SK-N-SH treated with all-trans-retinoic acid at 6 μM for 48 hours (cell line): ENCODE measurements at regions not wholly inside any gene's neighbourhood (a gene's known extent, or its start where the extent isn't known, plus 50 kb on each side); places are given as distances from the start of the nearest gene placed in this dataset.

Source experiments
- ATAC-seq: fragments of 200-7000 bp; cut with Tn5 transposase; 3 replicates; pipeline ENCODE4 v1.9.1; 2020; ENCODE audit warnings: mild to moderate bottlenecking, moderate library complexity
- ARNTL ChIP-seq: fragments of 450-650 bp; formaldehyde crosslinking; IDR thresholded peaks from 2 replicates; pipeline ENCODE4 v1.5.0; 2020; ENCODE audit warnings: low read depth, mild to moderate bottlenecking, moderate library complexity, borderline replicate concordance
- BACH2 ChIP-seq: fragments of 250-450 bp; sonication (Bioruptor Pico); IDR thresholded peaks from 2 replicates; pipeline ENCODE4 v1.9.0; 2021; ENCODE audit warnings: mild to moderate bottlenecking, borderline replicate concordance
- CSDC2 ChIP-seq: fragments of 250-450 bp; sonication (Bioruptor Pico); IDR thresholded peaks from 2 replicates; pipeline ENCODE4 v1.5.0; 2020; ENCODE audit warnings: mild to moderate bottlenecking, moderate library complexity
- ESRRG ChIP-seq: fragments of 250-450 bp; sonication (Bioruptor Pico); IDR thresholded peaks from 2 replicates; pipeline ENCODE4 v1.6.1; 2021; ENCODE audit warnings: mild to moderate bottlenecking
- GLIS3 ChIP-seq: fragments of 250-450 bp; sonication (Bioruptor Pico); IDR thresholded peaks from 2 replicates; pipeline ENCODE4 v1.5.0; 2020; ENCODE audit warnings: mild to moderate bottlenecking, moderate library complexity
- ISL1 ChIP-seq: fragments of 250-450 bp; sonication (Bioruptor Pico); IDR thresholded peaks from 2 replicates; pipeline ENCODE4 v2.1.2; 2022; ENCODE audit warnings: mild to moderate bottlenecking, moderate library complexity
- OSR1 ChIP-seq: fragments of 250-450 bp; sonication (Bioruptor Pico); IDR thresholded peaks from 2 replicates; pipeline ENCODE4 v1.8.0; 2022; ENCODE audit warnings: moderate library complexity, mild to moderate bottlenecking, inconsistent platforms
- RARB ChIP-seq: fragments of 250-450 bp; sonication (Bioruptor Pico); IDR thresholded peaks from 2 replicates; pipeline ENCODE4 v1.8.0; 2021; ENCODE audit warnings: mild to moderate bottlenecking, moderate library complexity
- SNAI2 ChIP-seq: fragments of 250-450 bp; sonication (Bioruptor Pico); IDR thresholded peaks from 2 replicates; pipeline ENCODE4 v1.5.0; 2020; ENCODE audit warnings: mild to moderate bottlenecking, moderate library complexity
- TCF4 ChIP-seq: fragments of 250-450 bp; sonication (Bioruptor Pico); IDR thresholded peaks from 2 replicates; pipeline ENCODE4 v1.8.0; 2021; ENCODE audit warnings: mild to moderate bottlenecking, moderate library complexity, borderline replicate concordance
- TOX ChIP-seq: fragments of 250-450 bp; sonication (Bioruptor Pico); IDR thresholded peaks from 2 replicates; pipeline ENCODE4 v1.8.0; 2021; ENCODE audit warnings: mild to moderate bottlenecking, moderate library complexity, borderline replicate concordance
- TSHZ2 ChIP-seq: fragments of 250-450 bp; sonication (Bioruptor Pico); IDR thresholded peaks from 2 replicates; pipeline ENCODE4 v1.5.0; 2020; ENCODE audit warnings: mild to moderate bottlenecking, moderate library complexity
- ZC3H10 ChIP-seq: fragments of 250-450 bp; sonication (Bioruptor Pico); IDR thresholded peaks from 2 replicates; pipeline ENCODE4 v1.5.1; 2021; ENCODE audit warnings: mild to moderate bottlenecking, moderate library complexity
- ZFP3 ChIP-seq: fragments of 250-450 bp; sonication (Bioruptor Pico); IDR thresholded peaks from 2 replicates; pipeline ENCODE4 v1.5.0; 2020; ENCODE audit warnings: mild to moderate bottlenecking, moderate library complexity
- ZFP30 ChIP-seq: fragments of 450-650 bp; formaldehyde crosslinking; IDR thresholded peaks from 2 replicates; pipeline ENCODE4 v1.5.0; 2022; ENCODE audit warnings: mild to moderate bottlenecking, moderate library complexity
- ZNF565 ChIP-seq: fragments of 450-650 bp; formaldehyde crosslinking; conservative IDR thresholded peaks from 2 replicates; pipeline ENCODE4 v1.5.0; 2020; ENCODE audit warnings: low read depth, mild to moderate bottlenecking, moderate library complexity
- ZNF70 ChIP-seq: fragments of 450-650 bp; formaldehyde crosslinking; IDR thresholded peaks from 2 replicates; pipeline ENCODE4 v1.5.0; 2020; ENCODE audit warnings: mild to moderate bottlenecking, moderate library complexity
- ZNF8 ChIP-seq: fragments of 450-650 bp; formaldehyde crosslinking; IDR thresholded peaks from 2 replicates; pipeline ENCODE4 v1.5.0; 2020; ENCODE audit warnings: mild to moderate bottlenecking, moderate library complexity
- TF ChIP-seq, protein P1 (sequence below): fragments of 250-450 bp; sonication (Bioruptor Pico); IDR thresholded peaks from 2 replicates; pipeline ENCODE4 v1.5.1; 2020; ENCODE audit warnings: low read depth, mild to moderate bottlenecking, moderate library complexity
- TF ChIP-seq, protein P2 (sequence below): fragments of 250-450 bp; sonication (Bioruptor Pico); IDR thresholded peaks from 2 replicates; pipeline ENCODE4 v1.8.0; 2020; ENCODE audit warnings: mild to moderate bottlenecking, moderate library complexity, borderline replicate concordance

DNA sequence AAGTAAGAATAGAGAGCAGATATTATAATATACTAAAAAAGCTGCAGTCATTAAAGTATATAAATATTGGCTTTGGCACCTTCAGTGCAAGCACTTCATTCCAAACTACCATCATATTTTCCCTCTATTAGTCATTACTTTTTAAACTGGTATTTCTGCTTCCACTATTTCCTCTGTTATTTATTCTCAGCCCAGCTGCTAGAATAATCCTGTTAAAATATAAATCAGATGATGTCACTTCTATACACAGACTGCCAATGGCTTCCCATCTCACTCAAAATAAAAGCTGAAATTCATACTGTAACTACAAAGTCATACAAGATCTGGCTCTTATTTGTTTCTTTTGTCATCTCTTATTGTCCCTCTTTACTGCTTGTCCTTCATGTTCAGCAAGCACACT is 432.9 kb downstream of the TLE4 start:
- no peak for TF ChIP-seq RARB (CRISPR knock-in tag)
- no peak for ATAC-seq

DNA sequence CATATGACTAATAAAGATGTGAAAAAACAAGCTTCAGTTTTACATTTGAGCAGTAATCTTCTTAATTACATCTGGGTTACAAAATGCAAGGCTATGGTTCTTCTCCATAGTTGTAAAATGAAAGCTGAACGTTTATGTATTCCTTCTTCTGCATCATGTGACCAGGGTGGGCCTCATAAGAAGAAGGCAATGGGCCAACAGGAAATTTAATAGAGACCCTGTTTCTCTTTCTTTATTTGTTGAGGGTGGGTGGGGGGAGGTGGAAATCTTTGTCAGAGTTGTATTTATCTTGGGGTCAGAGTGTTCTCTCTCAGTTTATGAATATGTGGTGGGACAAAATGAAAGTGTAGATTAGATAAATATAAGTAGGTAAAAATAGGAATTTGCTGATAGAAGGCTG is 418.8 kb downstream of the TLE4 start:
- no peak for ATAC-seq
- TF ChIP-seq SNAI2 (CRISPR knock-in tag) = no peak
- TF ChIP-seq BACH2 = no peak
- no peak for TF ChIP-seq ESRRG (CRISPR knock-in tag)
- no peak for TF ChIP-seq GLIS3 (CRISPR knock-in tag)
- TF ChIP-seq ZNF70 (CRISPR knock-in tag) = no peak
- TF ChIP-seq TSHZ2 = no peak
- TF ChIP-seq TOX (CRISPR knock-in tag) = no peak
- no peak for TF ChIP-seq ZFP3 (CRISPR knock-in tag)
- TF ChIP-seq OSR1 (CRISPR knock-in tag) = no peak
- no peak for TF ChIP-seq CSDC2
- TF ChIP-seq, protein P1, sequence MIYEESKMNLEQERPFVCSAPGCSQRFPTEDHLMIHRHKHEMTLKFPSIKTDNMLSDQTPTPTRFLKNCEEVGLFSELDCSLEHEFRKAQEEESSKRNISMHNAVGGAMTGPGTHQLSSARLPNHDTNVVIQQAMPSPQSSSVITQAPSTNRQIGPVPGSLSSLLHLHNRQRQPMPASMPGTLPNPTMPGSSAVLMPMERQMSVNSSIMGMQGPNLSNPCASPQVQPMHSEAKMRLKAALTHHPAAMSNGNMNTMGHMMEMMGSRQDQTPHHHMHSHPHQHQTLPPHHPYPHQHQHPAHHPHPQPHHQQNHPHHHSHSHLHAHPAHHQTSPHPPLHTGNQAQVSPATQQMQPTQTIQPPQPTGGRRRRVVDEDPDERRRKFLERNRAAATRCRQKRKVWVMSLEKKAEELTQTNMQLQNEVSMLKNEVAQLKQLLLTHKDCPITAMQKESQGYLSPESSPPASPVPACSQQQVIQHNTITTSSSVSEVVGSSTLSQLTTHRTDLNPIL (CRISPR knock-in tag) = no peak
- no peak for TF ChIP-seq ARNTL (CRISPR knock-in tag)
- TF ChIP-seq, protein P2, sequence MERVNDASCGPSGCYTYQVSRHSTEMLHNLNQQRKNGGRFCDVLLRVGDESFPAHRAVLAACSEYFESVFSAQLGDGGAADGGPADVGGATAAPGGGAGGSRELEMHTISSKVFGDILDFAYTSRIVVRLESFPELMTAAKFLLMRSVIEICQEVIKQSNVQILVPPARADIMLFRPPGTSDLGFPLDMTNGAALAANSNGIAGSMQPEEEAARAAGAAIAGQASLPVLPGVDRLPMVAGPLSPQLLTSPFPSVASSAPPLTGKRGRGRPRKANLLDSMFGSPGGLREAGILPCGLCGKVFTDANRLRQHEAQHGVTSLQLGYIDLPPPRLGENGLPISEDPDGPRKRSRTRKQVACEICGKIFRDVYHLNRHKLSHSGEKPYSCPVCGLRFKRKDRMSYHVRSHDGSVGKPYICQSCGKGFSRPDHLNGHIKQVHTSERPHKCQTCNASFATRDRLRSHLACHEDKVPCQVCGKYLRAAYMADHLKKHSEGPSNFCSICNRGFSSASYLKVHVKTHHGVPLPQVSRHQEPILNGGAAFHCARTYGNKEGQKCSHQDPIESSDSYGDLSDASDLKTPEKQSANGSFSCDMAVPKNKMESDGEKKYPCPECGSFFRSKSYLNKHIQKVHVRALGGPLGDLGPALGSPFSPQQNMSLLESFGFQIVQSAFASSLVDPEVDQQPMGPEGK = no peak
- no peak for TF ChIP-seq ZNF8 (CRISPR knock-in tag)
- no peak for TF ChIP-seq ISL1 (CRISPR knock-in tag)
- no peak for TF ChIP-seq RARB (CRISPR knock-in tag)
- TF ChIP-seq TCF4 (CRISPR knock-in tag) = no peak

- TF ChIP-seq OSR1 (CRISPR knock-in tag) = no peak
- no peak for TF ChIP-seq ZNF565 (CRISPR knock-in tag)
- TF ChIP-seq ZNF70 (CRISPR knock-in tag) = no peak
- TF ChIP-seq, protein P1 (CRISPR knock-in tag) = no peak
- no peak for TF ChIP-seq RARB (CRISPR knock-in tag)
- TF ChIP-seq CSDC2 = no peak
- TF ChIP-seq ZFP3 (CRISPR knock-in tag) = no peak
- TF ChIP-seq ZC3H10 = no peak
- no peak for TF ChIP-seq ARNTL (CRISPR knock-in tag)
- TF ChIP-seq TCF4 (CRISPR knock-in tag) = no peak
- TF ChIP-seq ZNF8 (CRISPR knock-in tag) = no peak
- no peak for TF ChIP-seq ZFP30 (CRISPR knock-in tag)
- no peak for TF ChIP-seq TSHZ2
- TF ChIP-seq SNAI2 (CRISPR knock-in tag) = no peak
- no peak for TF ChIP-seq ISL1 (CRISPR knock-in tag)
- TF ChIP-seq, all 23 proteins: peak for 0
- no peak for ATAC-seq
Observed at GRCh38 chr9:79989079-79989478, 417.3 kb downstream of the TLE4 start.
